ENCODE measurements at regions not wholly inside any gene's neighbourhood (a gene's known extent, or its start where the extent isn't known, plus 50 kb on each side); places are given as distances from the start of the nearest gene placed in this dataset.

- H3K36me3 Mint-ChIP-seq, result no peaks in the 10 kb centered on the region
- Histone ChIP-seq H3K4me3 (ENCODE audit: low read length in 2 of 2) (peak overlapping the region in 1 of 2 donors; percentile 37), H3K4me1 (ENCODE audit: insufficient read depth, low read length) (peaks cover 16% of the 10 kb centered on the region), H3K27ac (ENCODE audit: low read depth, low read length) (peak overlapping the region; percentile 8), H3K36me3 (ENCODE audit: insufficient read depth, low read length) (no peaks in the 10 kb centered on the region), H3K9me3 (ENCODE audit: control insufficient read depth in 1 of 2, low read length in 2 of 2) (no peaks in the 10 kb centered on the region), H3K27me3 (ENCODE audit: insufficient read depth, low read length) (no peaks in the 10 kb centered on the region)
- H3K4me1 Mint-ChIP-seq, result peaks cover 11 to 15% (median 15%) of the 10 kb centered on the region in 4 donors
- ChIA-PET POLR2A (ENCODE audit: partially characterized antibody) (no interaction called here), CTCF (ENCODE audit: partially characterized antibody) (interaction anchor here (0.6 kb wide), 1 partner anchor 278 kb away, joined by 4 read pairs; no protein-coding TSS in a partner anchor)
- H3K27me3 Mint-ChIP-seq, result no peaks in the 10 kb centered on the region
- H3K9me3 Mint-ChIP-seq, result peaks cover 0 to 3% (median 0%) of the 10 kb centered on the region in 8 donors
- intact Hi-C loops (cut with micrococcal nuclease), result no loop called here
- peak overlapping the region; percentile 82 to 99 (median 95) for H3K27ac Mint-ChIP-seq
- no peak for DNase-seq
- H3K4me3 Mint-ChIP-seq, result peak overlapping the region; percentile 71 to 91 (median 81)
These were observed 388.9 kb upstream of the JARID2 start for GRCh38 chr6:14857001-14857400.

- Histone ChIP-seq H3K4me3 (ENCODE audit: low read length in 2 of 2) (peak overlapping the region in 1 of 2 donors; percentile 37), H3K27me3 (ENCODE audit: insufficient read depth, low read length) (no peaks in the 10 kb centered on the region), H3K36me3 (ENCODE audit: insufficient read depth, low read length) (no peaks in the 10 kb centered on the region), H3K27ac (ENCODE audit: low read depth, low read length) (peak overlapping the region; percentile 8), H3K9me3 (ENCODE audit: control insufficient read depth in 1 of 2, low read length in 2 of 2) (no peaks in the 10 kb centered on the region), H3K4me1 (ENCODE audit: insufficient read depth, low read length) (peaks cover 16% of the 10 kb centered on the region)
- Mint-ChIP-seq H3K4me1 (peaks cover 11 to 15% (median 15%) of the 10 kb centered on the region in 4 donors), H3K9me3 (peaks cover 0 to 3% (median 0%) of the 10 kb centered on the region in 8 donors), H3K4me3 (peak overlapping the region; percentile 71 to 91 (median 81)), H3K36me3 (no peaks in the 10 kb centered on the region), H3K27ac (peak overlapping the region; percentile 82 to 99 (median 95)), H3K27me3 (no peaks in the 10 kb centered on the region)
- intact Hi-C loops (cut with micrococcal nuclease), result no loop called here
- CTCF ChIA-PET (ENCODE audit: partially characterized antibody), result no interaction called here
- peak; percentile 63 to 86 (median 70) for DNase-seq
- POLR2A ChIA-PET (ENCODE audit: partially characterized antibody), result no interaction called here
These were observed 388.4 kb upstream of the JARID2 start for GRCh38 chr6:14857501-14857900.

- no peaks in the 10 kb centered on the region for H3K9me3 ChIP-seq (ENCODE audit: control insufficient read depth in 1 of 2, low read length in 2 of 2)
- H3K4me1 Mint-ChIP-seq, result peaks cover 11 to 15% (median 15%) of the 10 kb centered on the region in 4 donors
- peak overlapping the region in 4 of 7 donors; percentile 2 to 66 (median 4) for H3K27ac Mint-ChIP-seq
- H3K4me3 ChIP-seq (ENCODE audit: low read length in 2 of 2), result no peak overlapping the region
- no peak for DNase-seq
- no peak overlapping the region for H3K27ac ChIP-seq (ENCODE audit: low read depth, low read length)
- H3K27me3 ChIP-seq (ENCODE audit: insufficient read depth, low read length), result no peaks in the 10 kb centered on the region
- H3K27me3 Mint-ChIP-seq, result no peaks in the 10 kb centered on the region
- H3K4me3 Mint-ChIP-seq, result no peak overlapping the region
- peaks cover 0 to 3% (median 0%) of the 10 kb centered on the region in 8 donors for H3K9me3 Mint-ChIP-seq
- peaks cover 16% of the 10 kb centered on the region for H3K4me1 ChIP-seq (ENCODE audit: insufficient read depth, low read length)
- H3K36me3 ChIP-seq (ENCODE audit: insufficient read depth, low read length), result no peaks in the 10 kb centered on the region
- intact Hi-C loops (cut with micrococcal nuclease), result no loop called here
- ChIA-PET POLR2A (ENCODE audit: partially characterized antibody) (no interaction called here), CTCF (ENCODE audit: partially characterized antibody) (interaction anchor here (0.7 to 1.2 kb wide), 3 partner anchors 14 to 1551 kb away, joined by 3 to 4 read pairs (median 3); no protein-coding TSS in a partner anchor)
- H3K36me3 Mint-ChIP-seq, result no peaks in the 10 kb centered on the region
These were observed 387.1 kb upstream of the JARID2 start for GRCh38 chr6:14858808-14859207.

GRCh38 chr6:14860774-14861173, 385.1 kb upstream of the JARID2 start:
- no peaks in the 10 kb centered on the region for H3K27me3 ChIP-seq (ENCODE audit: insufficient read depth, low read length)
- no peak overlapping the region for H3K27ac ChIP-seq (ENCODE audit: low read depth, low read length)
- CTCF ChIA-PET (ENCODE audit: partially characterized antibody), result interaction anchor here (1.1 kb wide), 1 partner anchor 10 kb away, joined by 3 read pairs; no protein-coding TSS in a partner anchor
- H3K4me3 ChIP-seq (ENCODE audit: low read length in 2 of 2), result no peak overlapping the region
- intact Hi-C loops (cut with micrococcal nuclease), result no loop called here
- Mint-ChIP-seq H3K9me3 (peaks cover 0 to 3% (median 0%) of the 10 kb centered on the region in 8 donors), H3K27ac (no peak overlapping the region), H3K27me3 (no peaks in the 10 kb centered on the region), H3K4me1 (peaks cover 15 to 19% (median 17%) of the 10 kb centered on the region in 4 donors), H3K4me3 (no peak overlapping the region), H3K36me3 (no peaks in the 10 kb centered on the region)
- no peak for DNase-seq
- H3K9me3 ChIP-seq (ENCODE audit: control insufficient read depth in 1 of 2, low read length in 2 of 2), result no peaks in the 10 kb centered on the region
- peaks cover 22% of the 10 kb centered on the region for H3K4me1 ChIP-seq (ENCODE audit: insufficient read depth, low read length)
- POLR2A ChIA-PET (ENCODE audit: partially characterized antibody), result no interaction called here
- H3K36me3 ChIP-seq (ENCODE audit: insufficient read depth, low read length), result no peaks in the 10 kb centered on the region

GRCh38 chr6:14861491-14861943, 384.4 kb upstream of the JARID2 start:
- H3K4me3 ChIP-seq (ENCODE audit: low read length in 2 of 2), result no peak overlapping the region
- intact Hi-C loops (cut with micrococcal nuclease), result no loop called here
- no peaks in the 10 kb centered on the region for H3K36me3 Mint-ChIP-seq
- no peaks in the 10 kb centered on the region for H3K9me3 ChIP-seq (ENCODE audit: control insufficient read depth in 1 of 2, low read length in 2 of 2)
- peaks cover 25% of the 10 kb centered on the region for H3K4me1 ChIP-seq (ENCODE audit: insufficient read depth, low read length)
- POLR2A ChIA-PET (ENCODE audit: partially characterized antibody), result no interaction called here
- H3K27me3 Mint-ChIP-seq, result no peaks in the 10 kb centered on the region
- peaks cover 0 to 3% (median 0%) of the 10 kb centered on the region in 8 donors for H3K9me3 Mint-ChIP-seq
- peaks cover 15 to 21% (median 18%) of the 10 kb centered on the region in 4 donors for H3K4me1 Mint-ChIP-seq
- no peak for DNase-seq
- no peaks in the 10 kb centered on the region for H3K36me3 ChIP-seq (ENCODE audit: insufficient read depth, low read length)
- peak overlapping the region in 1 of 7 donors; percentile 14 for H3K27ac Mint-ChIP-seq
- no peak overlapping the region for H3K4me3 Mint-ChIP-seq
- no peak overlapping the region for H3K27ac ChIP-seq (ENCODE audit: low read depth, low read length)
- no peaks in the 10 kb centered on the region for H3K27me3 ChIP-seq (ENCODE audit: insufficient read depth, low read length)
- CTCF ChIA-PET (ENCODE audit: partially characterized antibody), result interaction anchor here (1.1 kb wide), 1 partner anchor 9 kb away, joined by 3 read pairs; no protein-coding TSS in a partner anchor

- no peaks in the 10 kb centered on the region for H3K27me3 Mint-ChIP-seq
- H3K27ac Mint-ChIP-seq, result no peak overlapping the region
- H3K4me3 ChIP-seq (ENCODE audit: low read length in 2 of 2), result no peak overlapping the region
- no peak overlapping the region for H3K4me3 Mint-ChIP-seq
- peaks cover 4 to 11% (median 9%) of the 10 kb centered on the region in 4 donors for H3K4me1 Mint-ChIP-seq
- intact Hi-C loops (cut with micrococcal nuclease), result no loop called here
- DNase-seq, result no peak
- H3K9me3 ChIP-seq (ENCODE audit: control insufficient read depth in 1 of 2, low read length in 2 of 2), result no peaks in the 10 kb centered on the region
- H3K9me3 Mint-ChIP-seq, result no peaks in the 10 kb centered on the region
- peaks cover 11% of the 10 kb centered on the region for H3K4me1 ChIP-seq (ENCODE audit: insufficient read depth, low read length)
- H3K36me3 ChIP-seq (ENCODE audit: insufficient read depth, low read length), result no peaks in the 10 kb centered on the region
- H3K27ac ChIP-seq (ENCODE audit: low read depth, low read length), result no peak overlapping the region
- H3K27me3 ChIP-seq (ENCODE audit: insufficient read depth, low read length), result no peaks in the 10 kb centered on the region
- CTCF ChIA-PET (ENCODE audit: partially characterized antibody), result no interaction called here
- no peaks in the 10 kb centered on the region for H3K36me3 Mint-ChIP-seq
- POLR2A ChIA-PET (ENCODE audit: partially characterized antibody), result no interaction called here
These were observed 383.0 kb upstream of the JARID2 start for GRCh38 chr6:14862845-14863244.

GRCh38 chr6:14863902-14864850, 381.7 kb upstream of the JARID2 start:
- Mint-ChIP-seq H3K36me3 (no peaks in the 10 kb centered on the region), H3K4me1 (peaks cover 0 to 7% (median 6%) of the 10 kb centered on the region in 4 donors), H3K4me3 (no peak overlapping the region), H3K27me3 (no peaks in the 10 kb centered on the region), H3K27ac (peak overlapping the region in 2 of 7 donors; percentile 19 to 43), H3K9me3 (no peaks in the 10 kb centered on the region)
- intact Hi-C loops (cut with micrococcal nuclease), result no loop called here
- peaks cover 10% of the 10 kb centered on the region for H3K4me1 ChIP-seq (ENCODE audit: insufficient read depth, low read length)
- no peaks in the 10 kb centered on the region for H3K36me3 ChIP-seq (ENCODE audit: insufficient read depth, low read length)
- H3K9me3 ChIP-seq (ENCODE audit: control insufficient read depth in 1 of 2, low read length in 2 of 2), result no peaks in the 10 kb centered on the region
- H3K27ac ChIP-seq (ENCODE audit: low read depth, low read length), result no peak overlapping the region
- DNase-seq, result no peak
- no peaks in the 10 kb centered on the region for H3K27me3 ChIP-seq (ENCODE audit: insufficient read depth, low read length)
- H3K4me3 ChIP-seq (ENCODE audit: low read length in 2 of 2), result no peak overlapping the region
- ChIA-PET CTCF (ENCODE audit: partially characterized antibody) (no interaction called here), POLR2A (ENCODE audit: partially characterized antibody) (no interaction called here)
